DMS114 treated with DMSO at 0.1 percent for 48 hours (cell line): ENCODE measurements at regions not wholly inside any gene's neighbourhood (a gene's known extent, or its start where the extent isn't known, plus 50 kb on each side); places are given as distances from the start of the nearest gene placed in this dataset.
"Not testable (repeated sequence)": the region's sequence is repeated elsewhere in the genome, so short reads cannot be mapped to it uniquely, and the experiment has no call there.

Source experiments
- DNase-seq: peaks from one replicate; lab custom pipeline; 2025; ENCODE audit not compliant: unreplicated experiment; lab: John Stamatoyannopoulos, UW

GRCh38 chr18:22731398-22731797 is 201.7 kb upstream of the RBBP8 start:
- DNase-seq = no peak

GRCh38 chr18:22734105-22734661 is 198.9 kb upstream of the RBBP8 start:
- no peak for DNase-seq

- no peak for DNase-seq
These were observed 198.1 kb upstream of the RBBP8 start for GRCh38 chr18:22734791-22735627.

GRCh38 chr18:22737054-22737453 is 196.1 kb upstream of the RBBP8 start:
- DNase-seq = no peak

- no peak for DNase-seq
These were observed 194.0 kb upstream of the RBBP8 start for GRCh38 chr18:22739061-22739642.

GRCh38 chr18:22739789-22740188 is 193.3 kb upstream of the RBBP8 start:
- no peak for DNase-seq

- no peak for DNase-seq
These were observed 191.8 kb upstream of the RBBP8 start for GRCh38 chr18:22741318-22741717.

- DNase-seq = no peak
These were observed 190.7 kb upstream of the RBBP8 start for GRCh38 chr18:22742409-22742808.

- DNase-seq = no peak
These were observed 187.2 kb upstream of the RBBP8 start for GRCh38 chr18:22745966-22746365.

- DNase-seq = no peak
These were observed 181.1 kb upstream of the RBBP8 start for GRCh38 chr18:22752014-22752413.

GRCh38 chr18:22753130-22753831 is 179.8 kb upstream of the RBBP8 start:
- no peak for DNase-seq

- DNase-seq = not testable (repeated sequence)
These were observed 169.1 kb upstream of the RBBP8 start for GRCh38 chr18:22764005-22764404.

GRCh38 chr18:22765896-22766295 is 167.2 kb upstream of the RBBP8 start:
- DNase-seq = no peak

GRCh38 chr18:22767653-22768052 is 165.5 kb upstream of the RBBP8 start:
- DNase-seq = no peak

- no peak for DNase-seq
These were observed 159.2 kb upstream of the RBBP8 start for GRCh38 chr18:22773944-22774343.

- DNase-seq = no peak
These were observed 154.1 kb upstream of the RBBP8 start for GRCh38 chr18:22778996-22779395.

GRCh38 chr18:22783245-22783644 is 149.9 kb upstream of the RBBP8 start:
- no peak for DNase-seq

GRCh38 chr18:22783662-22784076 is 149.5 kb upstream of the RBBP8 start:
- DNase-seq = no peak

- DNase-seq = no peak
These were observed 144.1 kb upstream of the RBBP8 start for GRCh38 chr18:22789052-22789451.

- no peak for DNase-seq
These were observed 143.5 kb upstream of the RBBP8 start for GRCh38 chr18:22789600-22789999.

GRCh38 chr18:22790545-22791309 is 142.4 kb upstream of the RBBP8 start:
- DNase-seq = no peak
